ENCODE measurements at regions not wholly inside any gene's neighbourhood (a gene's known extent, or its start where the extent isn't known, plus 50 kb on each side); places are given as distances from the start of the nearest gene placed in this dataset.

GRCh38 chr6:1082285-1082935, 229.5 kb upstream of the FOXQ1 start:
- H3K36me3 ChIP-seq: no peaks in the 10 kb centered on the region
- no peaks in the 10 kb centered on the region for H3K4me1 ChIP-seq
- no peak overlapping the region for H3K4me3 ChIP-seq
- peaks cover 40% of the 10 kb centered on the region for H3K27me3 ChIP-seq (ENCODE audit: low read depth)
- H3K27ac ChIP-seq (replicated peaks): peak overlapping the region; percentile 6
- H3K9me3 ChIP-seq (replicated peaks): no peaks in the 10 kb centered on the region
- intact Hi-C loops (cut with micrococcal nuclease): no loop called here
- no peak for TF ChIP-seq CTCF (IDR thresholded peaks at IDR 0.05; ENCODE audit: borderline replicate concordance)
- no peak for DNase-seq

GRCh38 chr6:1081551-1082284, 230.2 kb upstream of the FOXQ1 start:
- TF ChIP-seq CTCF (IDR thresholded peaks at IDR 0.05; ENCODE audit: borderline replicate concordance): no peak
- DNase-seq: no peak
- no peak overlapping the region for H3K4me3 ChIP-seq
- H3K4me1 ChIP-seq: no peaks in the 10 kb centered on the region
- peak overlapping the region; percentile 6 for H3K27ac ChIP-seq (replicated peaks)
- intact Hi-C loops (cut with micrococcal nuclease): no loop called here
- peaks cover 42% of the 10 kb centered on the region for H3K27me3 ChIP-seq (ENCODE audit: low read depth)
- H3K9me3 ChIP-seq (replicated peaks): no peaks in the 10 kb centered on the region
- H3K36me3 ChIP-seq: no peaks in the 10 kb centered on the region

GRCh38 chr6:1080453-1081337, 231.2 kb upstream of the FOXQ1 start:
- Histone ChIP-seq H3K9me3 (replicated peaks) (no peaks in the 10 kb centered on the region), H3K27ac (replicated peaks) (peak overlapping the region; percentile 2), H3K4me1 (no peaks in the 10 kb centered on the region), H3K36me3 (no peaks in the 10 kb centered on the region), H3K27me3 (ENCODE audit: low read depth) (peaks cover 48% of the 10 kb centered on the region), H3K4me3 (no peak overlapping the region)
- TF ChIP-seq CTCF (IDR thresholded peaks at IDR 0.05; ENCODE audit: borderline replicate concordance): no peak
- DNase-seq: no peak
- intact Hi-C loops (cut with micrococcal nuclease): no loop called here

- intact Hi-C loops (cut with micrococcal nuclease): no loop called here
- H3K9me3 ChIP-seq (replicated peaks): no peaks in the 10 kb centered on the region
- H3K36me3 ChIP-seq: no peaks in the 10 kb centered on the region
- H3K4me3 ChIP-seq: no peak overlapping the region
- DNase-seq: no peak
- peaks cover 59% of the 10 kb centered on the region for H3K27me3 ChIP-seq (ENCODE audit: low read depth)
- no peak for TF ChIP-seq CTCF (IDR thresholded peaks at IDR 0.05; ENCODE audit: borderline replicate concordance)
- no peaks in the 10 kb centered on the region for H3K4me1 ChIP-seq
- H3K27ac ChIP-seq (replicated peaks): no peak overlapping the region
Observed at GRCh38 chr6:1079525-1079924, 232.4 kb upstream of the FOXQ1 start.

Measured in left ventricle myocardium inferior (tissue), 1 donor.